ENCODE measurements at regions not wholly inside any gene's neighbourhood (a gene's known extent, or its start where the extent isn't known, plus 50 kb on each side); places are given as distances from the start of the nearest gene placed in this dataset.
A peak's percentile ranks its signal among the peaks of the same experiment; 100 is the strongest.
"Not testable (repeated sequence)": the region's sequence is repeated elsewhere in the genome, so short reads cannot be mapped to it uniquely, and the experiment has no call there.

DNA sequence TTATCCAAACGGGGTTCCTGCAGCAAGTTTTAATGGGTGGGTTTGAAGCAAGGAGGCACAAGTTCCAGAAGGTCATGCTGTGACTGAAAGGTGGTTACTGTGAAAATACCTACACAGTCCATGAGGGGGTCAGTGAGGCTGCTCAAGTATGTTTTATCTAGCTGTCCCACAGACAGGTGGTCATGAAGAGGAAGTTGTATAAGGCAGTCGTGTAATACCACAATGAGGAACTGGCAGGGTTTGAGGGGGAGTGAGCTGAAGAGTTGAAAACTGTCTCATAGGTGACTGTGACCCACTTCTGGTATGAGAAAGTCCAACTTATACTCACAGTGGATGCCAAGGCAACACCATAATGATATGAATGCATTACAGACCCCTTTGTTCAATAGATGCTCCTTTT is 856.8 kb downstream of the OTOL1 start:
- DNase-seq = peak; percentile 47

DNA sequence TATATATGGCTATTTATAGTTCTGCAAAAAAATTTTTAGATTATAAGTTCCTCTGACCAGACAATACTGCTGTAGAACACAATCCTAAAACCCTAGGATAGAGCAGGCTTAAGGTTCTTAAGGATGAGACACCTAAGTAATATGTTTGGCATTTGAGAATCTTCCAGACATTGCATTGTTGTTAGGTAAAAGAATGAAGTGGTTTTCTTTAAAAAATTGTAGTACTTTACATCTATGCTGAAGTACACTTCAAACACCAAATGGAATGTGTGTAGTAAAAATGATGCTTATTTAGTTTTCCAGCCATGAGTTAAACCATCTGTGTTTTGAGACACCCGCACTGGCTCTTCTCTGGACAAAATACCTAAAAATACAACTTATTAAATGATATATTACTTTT is 857.7 kb downstream of the OTOL1 start:
- no peak for DNase-seq

DNA sequence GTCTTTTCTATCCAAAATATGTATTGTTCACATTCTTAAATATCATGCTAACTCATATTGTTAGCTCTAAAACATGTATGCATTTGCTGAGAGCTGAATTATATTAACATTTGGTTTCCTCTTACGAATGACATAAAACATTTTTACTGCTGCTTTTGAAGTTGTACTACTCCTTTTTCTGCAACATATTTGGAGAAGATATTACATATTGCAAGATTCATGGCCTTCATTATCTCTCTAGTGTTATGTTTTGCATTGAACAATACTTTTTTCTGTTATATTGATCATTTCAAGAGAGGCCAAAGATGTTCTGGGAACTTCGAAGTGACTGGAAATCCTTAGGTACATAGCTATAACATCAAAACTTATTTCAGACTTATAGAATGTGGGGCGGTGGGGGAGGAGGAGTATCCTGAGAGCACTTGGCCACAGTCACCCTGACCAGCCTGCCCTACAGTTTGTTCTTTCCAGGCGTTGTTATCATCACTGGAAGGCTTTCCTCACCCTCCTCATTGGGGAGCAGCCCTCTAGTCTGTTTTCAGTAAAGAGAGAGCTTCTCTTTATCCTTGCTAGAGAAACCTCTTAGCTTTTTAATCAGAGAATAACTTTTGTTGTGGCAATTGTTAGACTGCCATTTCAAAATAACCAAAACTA is 868.6 kb downstream of the OTOL1 start:
- no peak for DNase-seq

DNA sequence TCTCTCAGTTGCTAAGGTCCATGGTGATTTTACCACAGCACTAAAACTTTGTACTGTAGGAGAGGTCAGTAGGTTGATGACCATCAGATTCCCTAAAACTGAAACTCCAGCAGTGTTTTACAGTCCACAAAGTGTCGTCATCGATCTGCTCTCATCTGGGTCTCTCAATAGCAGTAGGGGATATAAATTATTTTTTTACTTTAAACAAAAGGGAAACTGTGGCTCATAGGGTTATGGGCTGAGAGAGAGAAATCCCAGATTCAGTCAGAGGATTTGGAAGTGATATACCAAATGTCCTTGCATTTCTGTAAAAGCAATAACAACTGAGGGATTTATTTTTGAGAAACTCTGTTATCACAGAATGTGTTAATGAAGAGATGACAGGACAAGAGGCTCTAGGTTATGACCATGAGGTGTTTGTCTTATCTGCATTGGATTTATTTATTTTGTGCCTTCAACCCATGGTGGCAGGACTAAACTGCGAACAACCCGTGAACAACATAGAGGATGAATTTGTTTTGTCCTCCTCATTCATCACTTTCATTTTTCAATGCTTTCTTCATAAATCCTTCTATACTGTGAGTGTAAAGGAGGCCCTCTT is 869.7 kb downstream of the OTOL1 start:
- DNase-seq = no peak

DNA sequence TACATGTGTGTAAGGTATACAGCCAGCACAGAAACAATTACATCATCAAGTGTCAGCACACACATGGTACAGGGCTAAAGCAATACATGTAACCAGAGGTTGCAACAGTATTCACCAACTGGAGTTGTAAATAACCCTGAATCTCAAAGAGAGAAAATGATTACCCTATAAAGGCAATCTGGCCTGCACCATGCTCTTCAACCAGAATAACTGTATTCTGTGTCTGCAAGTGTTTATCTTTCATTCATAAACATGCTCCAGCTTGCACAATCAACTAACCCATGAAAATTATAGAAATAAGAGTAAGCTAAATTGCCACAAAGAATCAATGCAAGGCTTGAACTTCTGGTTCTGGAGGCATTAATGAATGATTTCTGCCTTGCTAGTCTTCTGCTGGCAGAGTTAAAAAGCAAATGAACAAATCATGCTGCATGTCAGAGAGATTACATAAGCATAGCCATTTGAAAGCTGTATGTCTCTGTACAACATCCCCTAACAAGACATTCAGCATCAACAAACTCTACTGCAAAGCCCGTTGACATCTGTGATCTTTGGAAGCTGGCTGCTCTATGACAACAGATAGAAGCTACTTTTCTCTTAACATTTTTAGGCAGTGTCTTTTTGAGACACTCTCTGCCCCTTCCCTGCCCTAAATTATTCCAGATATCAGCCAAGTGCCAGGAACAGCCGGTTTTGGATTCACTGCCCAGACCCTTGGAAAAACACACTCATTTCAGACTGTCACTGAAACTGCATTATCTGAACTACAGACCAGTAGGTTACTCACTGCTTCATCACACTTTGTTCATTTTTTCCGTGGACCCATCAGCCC is 871.0 kb downstream of the OTOL1 start:
- no peak for DNase-seq

DNA sequence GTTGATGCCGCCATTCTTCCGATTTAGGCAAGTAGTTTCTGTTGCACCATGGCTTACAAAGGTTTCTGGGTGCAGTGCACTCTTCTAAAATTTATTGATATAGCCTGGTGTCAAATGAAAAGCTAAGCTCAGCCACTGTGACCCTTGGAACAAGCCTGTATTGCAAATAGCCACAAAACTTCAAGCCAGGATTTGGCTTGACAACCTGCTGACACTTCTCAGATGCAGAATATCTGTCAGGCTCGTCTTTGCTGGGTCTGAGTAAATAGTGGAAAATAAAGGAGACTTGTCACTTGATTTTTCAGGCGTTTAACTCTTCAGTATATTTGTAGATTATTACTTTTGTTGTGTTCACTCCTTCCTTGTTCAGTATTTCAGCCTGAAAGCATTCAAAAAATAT is 871.8 kb downstream of the OTOL1 start:
- no peak for DNase-seq

DNA sequence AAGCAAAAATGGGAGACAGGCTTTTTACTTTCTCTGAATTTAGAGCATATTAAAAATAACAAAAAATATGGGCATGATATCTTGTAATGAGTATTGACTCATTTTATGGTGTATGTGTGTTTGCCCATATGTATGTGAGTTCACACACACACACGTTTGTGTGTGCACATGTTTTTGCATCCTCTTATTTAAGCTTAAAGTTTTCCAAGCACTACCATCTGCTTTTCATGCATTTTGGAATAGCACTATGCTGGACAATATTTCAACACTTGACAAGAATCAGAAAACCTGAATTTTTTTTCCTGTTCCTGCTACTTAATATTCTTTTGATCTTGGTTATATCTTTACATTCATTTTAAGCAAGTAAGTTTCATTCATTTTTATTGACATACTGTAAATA is 872.7 kb downstream of the OTOL1 start:
- DNase-seq = no peak

DNA sequence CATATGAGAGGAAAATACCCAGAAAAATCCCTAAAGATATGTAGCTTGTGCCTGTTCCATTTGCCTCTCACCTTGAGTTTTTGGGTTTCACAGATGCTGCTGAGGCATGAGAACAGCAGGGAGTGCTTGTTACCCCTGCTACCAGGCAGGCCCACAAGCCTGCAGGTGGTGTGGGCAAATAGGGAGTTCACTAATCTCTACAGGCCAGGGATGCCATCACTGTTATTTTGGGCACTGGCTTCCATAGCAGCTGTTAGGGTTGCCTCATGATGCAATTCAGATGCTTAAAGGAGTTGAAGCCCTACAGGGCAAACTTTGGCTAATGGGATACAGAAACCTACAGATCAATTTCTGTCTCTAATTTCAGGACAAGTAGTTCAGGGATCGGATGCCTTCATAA is 873.5 kb downstream of the OTOL1 start:
- DNase-seq = no peak

DNA sequence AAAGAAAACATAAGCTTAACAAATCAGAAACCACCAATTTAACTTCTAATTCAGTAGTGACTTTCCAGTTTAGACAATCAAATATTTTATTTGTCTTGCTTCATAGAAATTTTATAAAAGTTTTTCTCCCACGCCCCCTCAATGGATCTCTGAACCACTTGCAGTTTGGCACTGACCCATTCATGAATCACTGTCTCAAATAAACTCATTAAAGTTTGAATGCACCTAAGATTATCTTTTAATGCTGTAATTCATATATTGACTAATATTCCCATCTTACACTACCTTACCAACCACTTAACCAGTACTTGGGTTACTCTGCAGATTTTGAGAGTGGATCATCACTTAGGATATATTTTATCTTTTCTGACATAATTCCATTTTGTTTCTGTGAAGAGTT is 880.2 kb downstream of the OTOL1 start:
- no peak for DNase-seq

DNA sequence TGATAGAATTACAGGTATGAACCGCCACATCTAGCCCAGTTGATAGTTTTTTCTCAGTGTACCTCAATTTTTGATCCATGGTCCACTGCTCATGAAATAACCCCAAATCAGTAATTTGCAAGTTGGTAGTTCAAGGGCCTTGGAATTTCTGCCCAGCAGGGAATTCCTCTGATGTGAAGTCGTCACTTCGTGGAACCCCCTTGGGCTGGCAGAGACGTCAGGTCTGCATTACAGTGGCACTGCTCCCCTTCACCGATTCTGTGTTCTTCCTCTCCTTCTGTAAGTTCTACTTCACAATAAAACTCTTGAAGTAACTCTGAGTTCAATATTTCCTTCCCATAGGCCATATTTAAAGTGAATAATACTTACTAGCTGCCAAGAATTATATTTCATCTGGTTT is 881.0 kb downstream of the OTOL1 start:
- no peak for DNase-seq

DNA sequence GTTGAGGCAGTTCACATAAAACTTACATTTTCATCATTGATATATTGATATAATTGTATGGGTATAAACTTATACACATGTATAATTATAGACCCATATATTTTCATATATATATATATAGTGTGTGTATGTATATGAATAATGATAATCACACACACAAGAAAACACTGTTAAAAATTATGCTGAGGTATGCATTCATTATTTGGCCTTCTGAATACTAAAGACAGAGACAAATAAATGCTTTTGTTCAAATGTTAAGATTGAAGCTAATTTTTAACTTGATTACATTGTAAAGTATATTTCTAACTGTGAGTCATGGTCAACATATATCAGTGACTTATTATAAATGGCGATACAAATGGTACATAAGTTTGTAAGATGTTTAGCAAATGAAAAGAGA is 888.8 kb downstream of the OTOL1 start:
- no peak for DNase-seq

DNA sequence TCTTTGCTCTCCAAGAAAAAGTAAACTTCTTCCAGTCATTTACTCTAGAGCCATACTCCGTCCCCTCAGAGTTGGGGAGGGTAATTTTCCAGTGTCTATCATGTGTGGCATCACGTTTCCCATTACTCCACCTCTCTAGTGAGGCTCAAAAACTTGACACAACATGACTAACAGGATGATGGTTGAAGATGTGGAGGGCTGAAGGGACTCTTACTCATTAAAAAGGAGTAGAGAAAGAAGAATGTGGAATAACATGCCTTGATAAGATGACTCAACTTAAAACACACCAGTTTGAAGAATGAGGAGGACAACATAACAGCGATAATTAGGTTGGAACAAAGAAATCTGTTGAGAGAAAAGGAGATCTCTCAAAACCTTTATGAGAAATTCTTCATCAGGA is 894.3 kb downstream of the OTOL1 start:
- no peak for DNase-seq

DNA sequence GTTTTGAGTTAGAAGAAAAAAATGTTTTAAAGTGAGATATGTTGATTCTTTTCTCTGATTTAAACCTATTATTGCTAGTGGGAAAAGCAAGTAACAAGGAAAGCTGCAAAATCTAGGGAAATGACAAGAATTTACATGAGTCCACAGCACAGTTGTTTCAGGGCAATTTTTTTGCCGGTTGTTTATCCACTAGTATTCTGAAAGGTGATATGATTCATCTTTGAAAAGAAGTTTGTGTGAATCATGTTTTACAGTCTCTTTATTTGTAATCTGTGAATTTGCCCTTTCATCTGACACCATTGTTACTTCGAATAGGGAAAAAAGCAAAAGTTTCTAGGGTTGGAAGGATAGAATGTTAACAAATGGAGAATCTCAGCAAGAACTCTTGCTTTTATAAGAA is 894.7 kb downstream of the OTOL1 start:
- no peak for DNase-seq

DNA sequence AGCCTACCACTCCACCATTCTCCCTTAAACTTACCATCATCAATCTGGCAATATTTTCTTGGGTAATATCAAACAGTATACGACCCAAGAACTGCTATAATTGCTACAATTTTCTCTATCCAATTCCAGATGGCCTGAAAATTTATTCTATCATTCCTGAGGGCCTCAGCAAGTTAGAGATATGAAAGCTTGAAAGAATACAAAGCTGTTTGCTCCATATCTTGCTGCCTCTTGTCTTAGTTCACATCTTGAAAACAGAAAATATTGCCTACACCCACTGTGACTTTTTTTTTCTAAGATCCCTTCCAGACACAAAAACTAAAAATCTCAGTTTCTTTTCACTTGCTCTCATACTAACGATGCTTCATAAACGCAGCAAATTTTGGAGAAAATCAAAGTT is 898.9 kb downstream of the OTOL1 start:
- no peak for DNase-seq

DNA sequence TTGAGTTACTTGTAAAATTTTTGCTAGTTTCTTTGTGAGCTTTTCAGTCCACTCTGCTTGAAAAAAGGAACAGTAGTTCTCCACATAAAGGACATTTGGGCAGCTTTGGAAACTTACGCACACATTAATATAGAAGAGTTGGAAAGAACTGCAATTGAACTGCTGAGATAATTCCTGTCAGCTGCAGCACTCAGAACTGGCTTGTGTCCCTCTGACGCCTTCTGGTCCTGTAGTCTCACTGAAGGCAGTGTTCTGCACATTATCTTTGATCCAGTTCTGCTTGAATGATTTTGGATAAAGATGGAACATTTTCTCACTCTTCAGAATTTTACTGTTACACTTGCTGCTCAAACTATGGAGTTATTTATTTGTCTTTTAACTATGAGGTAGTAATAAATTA is 901.9 kb downstream of the OTOL1 start:
- no peak for DNase-seq

DNA sequence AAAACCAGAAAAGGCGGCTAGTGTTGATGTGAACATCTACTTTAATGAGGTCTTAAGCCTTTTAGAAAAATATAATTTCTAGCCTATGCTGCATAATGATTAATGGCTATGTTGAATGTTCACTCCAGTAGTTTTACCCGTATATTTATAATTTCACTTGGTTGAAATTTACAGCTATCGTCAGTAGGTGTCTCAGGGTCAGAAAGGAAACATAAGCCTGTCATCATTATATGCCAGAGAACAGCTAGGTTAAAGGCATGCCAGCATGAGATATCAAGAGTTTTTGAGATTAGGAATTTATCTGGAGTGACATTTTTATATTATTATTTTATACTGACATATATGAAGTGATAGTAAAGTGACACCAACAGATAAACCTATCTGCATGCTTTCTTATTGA is 904.1 kb downstream of the OTOL1 start:
- DNase-seq = no peak

DNA sequence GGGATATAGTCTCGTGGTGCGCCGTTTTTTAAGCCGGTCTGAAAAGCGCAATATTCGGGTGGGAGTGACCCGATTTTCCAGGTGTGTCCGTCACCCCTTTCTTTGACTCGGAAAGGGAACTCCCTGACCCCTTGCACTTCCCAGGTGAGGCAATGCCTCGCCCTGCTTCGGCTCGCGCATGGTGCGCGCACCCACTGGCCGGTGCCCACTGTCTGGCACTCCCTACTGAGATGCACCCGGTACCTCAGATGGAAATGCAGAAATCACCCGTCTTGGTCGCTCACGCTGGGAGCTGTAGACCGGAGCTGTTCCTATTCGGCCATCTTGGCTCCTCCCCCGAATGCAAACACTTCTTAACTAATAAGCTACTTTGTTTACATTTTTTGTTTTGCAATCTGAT is 914.9 kb downstream of the OTOL1 start:
- DNase-seq = not testable (repeated sequence)

DNA sequence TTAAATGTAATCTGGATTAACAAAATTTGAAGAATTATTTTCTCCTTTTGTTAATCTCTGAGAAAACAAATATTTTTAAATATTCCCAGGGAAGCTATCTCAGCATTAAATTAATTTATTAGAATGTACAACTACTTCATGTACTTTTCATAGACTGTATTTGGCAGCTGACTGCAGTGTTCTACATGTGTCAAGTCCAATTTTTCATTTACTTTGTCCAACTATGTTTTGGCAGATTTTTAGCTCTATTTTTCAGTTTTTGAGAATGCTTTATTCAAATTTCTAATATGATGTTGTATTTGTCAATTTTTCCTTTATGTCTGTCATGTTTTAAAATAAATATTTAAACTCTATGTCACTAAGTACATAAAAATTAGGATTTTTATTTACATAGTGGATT is 925.1 kb downstream of the OTOL1 start:
- DNase-seq = no peak

DNA sequence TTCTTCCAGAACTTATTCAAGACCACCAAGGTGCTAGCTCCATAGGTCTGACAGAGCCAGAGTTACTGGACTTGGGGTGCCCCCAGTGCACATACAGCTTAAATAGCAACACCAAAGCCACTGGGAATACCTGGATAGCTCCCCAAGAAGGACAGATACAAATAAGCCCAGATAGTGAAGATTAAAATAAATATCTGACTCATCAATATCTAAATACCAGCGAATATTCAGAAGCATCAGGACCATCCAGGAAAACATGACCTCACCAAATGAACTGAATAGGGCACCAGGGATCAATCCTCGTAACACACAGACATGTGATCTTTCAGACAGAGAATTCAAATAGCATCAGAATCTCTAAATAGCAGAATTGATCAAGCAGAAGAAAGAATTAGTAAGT is 931.6 kb downstream of the OTOL1 start:
- no peak for DNase-seq

DNA sequence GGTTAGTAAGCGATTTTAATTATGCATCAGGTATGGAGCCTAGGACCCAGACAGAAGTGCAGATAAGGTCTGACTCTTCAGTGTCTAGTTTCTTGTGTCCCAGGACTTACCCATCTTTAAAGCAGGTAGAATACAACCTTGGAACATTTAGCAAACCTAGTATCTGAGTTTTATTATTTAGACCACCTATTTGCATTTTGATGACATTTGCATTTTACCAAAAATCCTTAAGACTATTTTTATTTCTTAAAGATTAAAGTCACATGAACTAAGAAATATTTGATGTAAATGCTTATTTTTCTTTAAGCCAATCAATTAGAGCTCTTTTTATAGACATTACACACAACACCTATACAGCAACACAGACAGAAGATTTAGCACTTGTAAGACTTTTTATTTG is 939.1 kb downstream of the OTOL1 start:
- DNase-seq = no peak

DNA sequence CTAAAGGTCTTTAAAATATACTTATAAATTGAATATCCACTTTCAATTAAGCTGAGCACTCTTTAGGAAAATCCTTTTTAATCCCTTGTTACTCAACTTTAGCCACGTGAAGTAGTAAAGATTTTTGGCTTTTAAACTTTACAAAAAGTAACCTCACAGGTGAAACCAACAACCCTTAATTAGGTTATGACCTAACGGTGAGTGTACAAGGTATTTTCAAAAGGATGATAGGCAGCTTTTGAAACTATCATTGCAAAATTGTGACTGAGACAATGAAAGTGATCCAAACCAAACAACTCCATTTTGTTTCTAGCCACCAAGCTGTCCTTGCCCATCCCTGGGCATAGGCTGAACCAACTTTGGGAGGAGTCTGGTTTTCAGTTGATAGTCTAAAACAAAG is 940.2 kb downstream of the OTOL1 start:
- DNase-seq = no peak

DNA sequence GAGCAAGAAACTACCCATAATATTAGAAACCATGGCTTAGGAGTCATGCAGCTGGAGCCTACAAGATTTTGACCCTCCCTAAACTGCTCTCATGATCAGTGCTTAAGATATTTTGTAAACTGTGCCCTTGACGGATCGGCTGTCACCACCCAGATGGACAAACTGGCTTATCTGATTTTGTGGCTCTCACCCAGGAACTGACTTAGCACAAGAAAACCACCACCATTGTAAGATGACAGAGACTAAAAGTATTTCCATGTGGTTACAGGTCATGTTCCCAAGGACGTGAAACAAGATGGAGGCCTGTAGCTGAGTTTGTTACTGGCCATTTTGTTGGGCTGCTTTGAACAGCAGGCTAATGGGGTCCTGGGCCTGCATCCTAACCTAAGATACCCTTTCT is 940.9 kb downstream of the OTOL1 start:
- DNase-seq = no peak

DNA sequence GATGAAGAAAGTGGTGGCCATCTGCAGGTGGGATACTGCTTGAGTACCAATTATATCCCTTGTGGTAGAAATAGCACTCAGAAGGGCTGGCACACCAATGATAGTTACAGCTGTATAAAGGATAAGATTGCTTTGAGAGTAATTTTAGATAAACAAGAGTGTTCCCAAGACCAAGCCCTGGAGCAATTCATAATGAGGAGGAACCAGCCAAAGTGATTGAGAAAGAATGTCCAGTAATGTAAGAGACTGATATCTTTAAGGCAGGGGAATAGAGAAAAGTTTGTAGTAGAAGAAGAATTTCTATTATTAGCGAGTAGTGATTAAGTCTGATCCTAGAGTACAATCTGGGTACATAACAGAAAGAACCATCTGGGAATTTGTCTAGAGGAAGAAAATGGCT is 945.1 kb downstream of the OTOL1 start:
- DNase-seq = no peak

DNA sequence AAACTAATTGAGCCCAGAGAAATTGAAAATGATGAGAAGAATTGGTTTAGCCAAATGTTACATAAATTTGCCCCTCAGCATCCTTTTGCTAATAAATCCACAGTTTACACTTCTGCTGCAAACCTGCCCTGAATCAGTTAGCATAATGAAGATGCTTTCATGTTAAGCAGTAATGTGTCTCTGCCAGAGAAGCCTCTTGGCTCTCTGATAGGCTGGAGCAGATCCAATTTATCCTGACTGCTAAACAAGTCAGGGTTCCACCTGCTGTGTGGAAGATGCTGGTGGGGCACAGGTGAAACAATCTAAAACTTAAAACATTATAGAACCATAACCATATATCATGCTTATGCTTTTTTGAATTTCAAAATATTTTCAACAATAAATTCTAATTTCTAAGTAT is 946.8 kb downstream of the OTOL1 start:
- DNase-seq = no peak

DNA sequence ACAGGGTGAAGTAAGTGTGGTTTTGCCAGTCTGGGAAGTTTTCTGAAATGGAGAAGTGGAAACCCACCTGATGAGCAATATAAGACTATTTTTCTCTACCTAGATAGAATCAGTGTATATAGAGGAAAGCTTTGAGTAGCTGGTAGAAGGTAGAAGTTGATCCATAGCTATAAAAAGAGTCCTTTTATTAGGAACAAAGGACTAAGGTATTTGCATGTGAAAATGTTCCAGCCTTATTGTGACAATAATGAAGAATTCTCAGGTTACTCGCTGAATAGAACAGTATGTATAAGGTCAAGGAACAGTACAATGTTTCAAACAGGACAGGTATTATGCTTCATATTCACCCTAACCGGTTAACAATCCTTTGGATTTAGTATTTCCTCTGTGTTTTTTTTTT is 972.2 kb downstream of the OTOL1 start:
- DNase-seq = no peak

All from MV-4-11 (cell line).